Neural cell (in vitro differentiated cells): ENCODE measurements at regions not wholly inside any gene's neighbourhood (a gene's known extent, or its start where the extent isn't known, plus 50 kb on each side); places are given as distances from the start of the nearest gene placed in this dataset.

ENCODE experiments used
- H2AFZ ChIP-seq: fragments of 200-600, 300-800 bp; sonication (generic), shearing (Covaris generic); 2 replicates; pipeline ENCODE4 v1.6.0; 2014; ENCODE audit warnings: low read depth, mild to moderate bottlenecking, antibody characterized with exemption, low read length, moderate library complexity
- H3F3A ChIP-seq: fragments of 200-600 bp; shearing (Covaris generic); 2 replicates; pipeline ENCODE4 v1.6.1; 2016; ENCODE audit warnings: mild to moderate bottlenecking, moderate library complexity, mixed read lengths, antibody characterized with exemption, low read length; ENCODE audit not compliant: insufficient read depth, poor library complexity, severe bottlenecking
- H3K27ac ChIP-seq: fragments of 200-600, 300-800 bp; sonication (generic), shearing (Covaris generic); 2 replicates; pipeline ENCODE4 v1.5.1; 2014; ENCODE audit warnings: mild to moderate bottlenecking, low read length, moderate library complexity
- H3K27me3 ChIP-seq: fragments of 300-800, 200-600 bp; sonication (generic), shearing (Covaris generic); 2 replicates; pipeline ENCODE4 v1.6.0; 2014; ENCODE audit warnings: mild to moderate bottlenecking, low read depth, low read length, moderate library complexity; ENCODE audit not compliant: insufficient read depth
- H3K36me3 ChIP-seq: fragments of 300-800, 200-600 bp; sonication (generic), shearing (Covaris generic); 2 replicates; pipeline ENCODE4 v1.5.1; 2014; ENCODE audit warnings: mild to moderate bottlenecking, antibody characterized with exemption, low read length, moderate library complexity; ENCODE audit not compliant: insufficient read depth
- H3K4me2 ChIP-seq: fragments of 300-800, 200-600 bp; sonication (generic), shearing (Covaris generic); 2 replicates; pipeline ENCODE4 v1.6.0; 2014; ENCODE audit warnings: mild to moderate bottlenecking, low read length
- H3K4me3 ChIP-seq: fragments of 300-800, 200-600 bp; sonication (generic), shearing (Covaris generic); 2 replicates; pipeline ENCODE4 v1.5.1; 2014; ENCODE audit warnings: mild to moderate bottlenecking, low read length, moderate library complexity
- H3K79me2 ChIP-seq: fragments of 200-600 bp; shearing (Covaris generic); replicated peaks from 2 replicates; pipeline ENCODE4 v1.6.0; 2014; ENCODE audit warnings: mild to moderate bottlenecking, low read length, moderate library complexity; ENCODE audit not compliant: insufficient read depth
- H3K9ac ChIP-seq: fragments of 300-800, 200-600 bp; sonication (generic), shearing (Covaris generic); 2 replicates; pipeline ENCODE4 v1.6.1; 2016; ENCODE audit warnings: mild to moderate bottlenecking, low read length, mixed read lengths
- H3K9me2 ChIP-seq: fragments of 200-600 bp; shearing (Covaris generic); 2 replicates; pipeline ENCODE4 v1.6.1; 2016; ENCODE audit warnings: mild to moderate bottlenecking, low read length, mixed read lengths; ENCODE audit not compliant: insufficient read depth
- H3K9me3 ChIP-seq: fragments of 200-600, 300-800 bp; sonication (generic), shearing (Covaris generic); 2 replicates; pipeline ENCODE4 v1.6.1; 2016; ENCODE audit warnings: mild to moderate bottlenecking, mixed run types, low read length, moderate library complexity, mixed read lengths
- H4K20me1 ChIP-seq: fragments of 200-600 bp; shearing (Covaris generic); 2 replicates; pipeline ENCODE4 v1.6.1; 2016; ENCODE audit warnings: mild to moderate bottlenecking, mixed run types; ENCODE audit not compliant: insufficient read depth
- EP300 ChIP-seq: fragments of 450-650 bp; conservative IDR thresholded peaks from 2 replicates; pipeline ENCODE4 v1.6.1; 2014; ENCODE audit warnings: antibody characterized with exemption, mild to moderate bottlenecking, moderate library complexity; ENCODE audit not compliant: poor library complexity, severe bottlenecking
- EZH2 ChIP-seq: fragments of 200-600, 300-800 bp; shearing (Covaris generic), sonication (generic); IDR thresholded peaks from 2 replicates; pipeline ENCODE4 v1.6.1; 2014; ENCODE audit warnings: antibody characterized with exemption, low read length, borderline replicate concordance, mild to moderate bottlenecking; ENCODE audit not compliant: insufficient read depth, poor library complexity, severe bottlenecking
- MXI1 ChIP-seq: fragments of 450-650 bp; conservative IDR thresholded peaks from 2 replicates; pipeline ENCODE4 v1.6.1; 2014; ENCODE audit warnings: antibody characterized with exemption, mild to moderate bottlenecking; ENCODE audit not compliant: poor library complexity, severe bottlenecking
- POLR2AphosphoS5 ChIP-seq: IDR thresholded peaks from 2 replicates; pipeline ENCODE4 v1.6.1; 2012
- RAD21 ChIP-seq: fragments of 450-650 bp; conservative IDR thresholded peaks from 2 replicates; pipeline ENCODE4 v1.6.1; 2014; ENCODE audit warnings: antibody characterized with exemption, mild to moderate bottlenecking, moderate library complexity
- REST ChIP-seq: IDR thresholded peaks from 2 replicates; pipeline ENCODE4 v1.6.1; 2012; ENCODE audit warnings: borderline replicate concordance
- SMC3 ChIP-seq: fragments of 450-650 bp; conservative IDR thresholded peaks from 2 replicates; pipeline ENCODE4 v1.6.1; 2014; ENCODE audit warnings: antibody characterized with exemption, mild to moderate bottlenecking, moderate library complexity; ENCODE audit not compliant: poor library complexity
- TAF1 ChIP-seq: IDR thresholded peaks from 2 replicates; pipeline ENCODE4 v1.6.1; 2012; ENCODE audit warnings: low read depth
- TF ChIP-seq, protein P1 (sequence below): fragments of 450-650 bp; IDR thresholded peaks from 2 replicates; pipeline ENCODE4 v1.5.1; 2014; ENCODE audit warnings: antibody characterized with exemption, mild to moderate bottlenecking, moderate library complexity; ENCODE audit not compliant: poor library complexity, severe bottlenecking

DNA sequence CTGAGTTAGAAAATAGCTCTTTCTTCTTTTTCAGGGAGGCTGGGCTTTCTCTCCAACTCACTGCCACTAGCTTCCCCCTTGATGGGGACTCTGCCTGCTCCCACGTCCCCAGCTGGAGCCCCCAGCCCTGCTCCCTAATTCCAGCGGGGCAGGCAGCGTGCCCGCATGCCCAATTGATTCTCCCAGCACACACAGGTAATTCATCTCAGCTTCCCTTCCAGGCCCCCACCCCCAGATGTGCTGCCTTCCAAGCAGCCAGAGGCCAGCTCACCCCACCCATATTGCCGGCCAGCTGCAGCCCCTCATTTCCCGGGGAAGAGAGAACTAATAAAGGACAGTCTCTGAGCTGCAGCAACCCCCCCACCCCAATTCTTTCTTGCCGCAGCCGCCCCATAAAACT is 69.8 kb downstream of the EFNB1 start:
- Histone ChIP-seq H3K79me2 (no peaks in the 10 kb centered on the region), H4K20me1 (no peaks in the 10 kb centered on the region), H2AFZ (no peak overlapping the region), H3K9me2 (no peaks in the 10 kb centered on the region), H3K4me3 (no peak overlapping the region), H3K4me2 (no peak overlapping the region), H3K9me3 (no peaks in the 10 kb centered on the region), H3F3A (no peaks in the 10 kb centered on the region), H3K27me3 (no peaks in the 10 kb centered on the region), H3K36me3 (no peaks in the 10 kb centered on the region), H3K27ac (no peak overlapping the region), H3K9ac (no peak overlapping the region)
- TF ChIP-seq REST (no peak), SMC3 (no peak)
- TF ChIP-seq, protein P1, sequence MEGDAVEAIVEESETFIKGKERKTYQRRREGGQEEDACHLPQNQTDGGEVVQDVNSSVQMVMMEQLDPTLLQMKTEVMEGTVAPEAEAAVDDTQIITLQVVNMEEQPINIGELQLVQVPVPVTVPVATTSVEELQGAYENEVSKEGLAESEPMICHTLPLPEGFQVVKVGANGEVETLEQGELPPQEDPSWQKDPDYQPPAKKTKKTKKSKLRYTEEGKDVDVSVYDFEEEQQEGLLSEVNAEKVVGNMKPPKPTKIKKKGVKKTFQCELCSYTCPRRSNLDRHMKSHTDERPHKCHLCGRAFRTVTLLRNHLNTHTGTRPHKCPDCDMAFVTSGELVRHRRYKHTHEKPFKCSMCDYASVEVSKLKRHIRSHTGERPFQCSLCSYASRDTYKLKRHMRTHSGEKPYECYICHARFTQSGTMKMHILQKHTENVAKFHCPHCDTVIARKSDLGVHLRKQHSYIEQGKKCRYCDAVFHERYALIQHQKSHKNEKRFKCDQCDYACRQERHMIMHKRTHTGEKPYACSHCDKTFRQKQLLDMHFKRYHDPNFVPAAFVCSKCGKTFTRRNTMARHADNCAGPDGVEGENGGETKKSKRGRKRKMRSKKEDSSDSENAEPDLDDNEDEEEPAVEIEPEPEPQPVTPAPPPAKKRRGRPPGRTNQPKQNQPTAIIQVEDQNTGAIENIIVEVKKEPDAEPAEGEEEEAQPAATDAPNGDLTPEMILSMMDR = no peak

- Histone ChIP-seq H3K36me3 (no peaks in the 10 kb centered on the region), H3K4me3 (no peak overlapping the region), H3K4me2 (no peak overlapping the region)
These were observed 68.5 kb downstream of the EFNB1 start for GRCh38 chrX:68897118-68897945.

More at GRCh38 chrX:68897118-68897945, 68.5 kb downstream of the EFNB1 start:
- H3K9ac ChIP-seq = no peak overlapping the region
- no peaks in the 10 kb centered on the region for H3K9me2 ChIP-seq
- H3K27me3 ChIP-seq = no peaks in the 10 kb centered on the region
- no peak overlapping the region for H3K27ac ChIP-seq
- H2AFZ ChIP-seq = no peak overlapping the region
- TF ChIP-seq EZH2 (no peak), EP300 (no peak), SMC3 (no peak), MXI1 (no peak), POLR2AphosphoS5 (no peak), REST (no peak), TAF1 (no peak), RAD21 (no peak)
- TF ChIP-seq, protein P1 = no peak
- no peaks in the 10 kb centered on the region for H4K20me1 ChIP-seq
- H3K79me2 ChIP-seq = no peaks in the 10 kb centered on the region
- no peaks in the 10 kb centered on the region for H3K9me3 ChIP-seq
- H3F3A ChIP-seq = no peaks in the 10 kb centered on the region
